KBM-7 (cell line): ENCODE measurements at regions not wholly inside any gene's neighbourhood (a gene's known extent, or its start where the extent isn't known, plus 50 kb on each side); places are given as distances from the start of the nearest gene placed in this dataset.

Experiments used
- DNase-seq: peaks from one replicate; pipeline ENCODE4 v3.0.0-alpha.2; 2015
- in situ Hi-C: fragments of 300-500 bp; cut with MboI; formaldehyde crosslinking; loops from 2 replicates; pipeline ENCODE4 v1.14.3; 2020; ENCODE audit warnings: low sequenced_read_pairs, low pct_unique_long_range_greater_than_20kb, mixed read lengths

GRCh38 chr7:121810831-121811672, 61.9 kb upstream of the PTPRZ1 start:
- DNase-seq = no peak
- in situ Hi-C loops = no loop called here

- in situ Hi-C loops = no loop called here
- no peak for DNase-seq
These were observed 65.9 kb upstream of the PTPRZ1 start for GRCh38 chr7:121807078-121807477.

GRCh38 chr7:121803039-121803438, 69.9 kb upstream of the PTPRZ1 start:
- in situ Hi-C loops = no loop called here
- DNase-seq = no peak

GRCh38 chr7:121800916-121801675, 71.9 kb upstream of the PTPRZ1 start:
- no peak for DNase-seq
- in situ Hi-C loops = no loop called here

- no peak for DNase-seq
- in situ Hi-C loops = no loop called here
These were observed 74.1 kb upstream of the PTPRZ1 start for GRCh38 chr7:121798896-121799295.

GRCh38 chr7:121798453-121798840, 74.5 kb upstream of the PTPRZ1 start:
- DNase-seq = no peak
- in situ Hi-C loops = no loop called here

- in situ Hi-C loops = no loop called here
- no peak for DNase-seq
These were observed 75.1 kb upstream of the PTPRZ1 start for GRCh38 chr7:121797657-121798452.

- in situ Hi-C loops = no loop called here
- DNase-seq = no peak
These were observed 75.9 kb upstream of the PTPRZ1 start for GRCh38 chr7:121796936-121797656.

- in situ Hi-C loops = no loop called here
- DNase-seq = no peak
These were observed 76.6 kb upstream of the PTPRZ1 start for GRCh38 chr7:121796381-121796780.

- DNase-seq = no peak
- in situ Hi-C loops = no loop called here
These were observed 77.2 kb upstream of the PTPRZ1 start for GRCh38 chr7:121795736-121796135.

GRCh38 chr7:121793716-121794115, 79.2 kb upstream of the PTPRZ1 start:
- in situ Hi-C loops = no loop called here

GRCh38 chr7:121777672-121778071, 95.3 kb upstream of the PTPRZ1 start:
- in situ Hi-C loops = no loop called here
- no peak for DNase-seq

More at GRCh38 chr7:121793716-121794115, 79.2 kb upstream of the PTPRZ1 start:
- no peak for DNase-seq

- DNase-seq = no peak
- in situ Hi-C loops = no loop called here
These were observed 98.4 kb upstream of the PTPRZ1 start for GRCh38 chr7:121774563-121774962.

- in situ Hi-C loops = no loop called here
- DNase-seq = no peak
These were observed 106.3 kb upstream of the PTPRZ1 start for GRCh38 chr7:121766676-121767075.

GRCh38 chr7:121761399-121761798, 111.6 kb upstream of the PTPRZ1 start:
- DNase-seq = no peak
- in situ Hi-C loops = no loop called here

- DNase-seq = no peak
- in situ Hi-C loops = no loop called here
These were observed 117.0 kb upstream of the PTPRZ1 start for GRCh38 chr7:121755818-121756552.

- in situ Hi-C loops = no loop called here
- no peak for DNase-seq
These were observed 117.7 kb upstream of the PTPRZ1 start for GRCh38 chr7:121755286-121755685.

GRCh38 chr7:121753944-121754343, 119.0 kb upstream of the PTPRZ1 start:
- in situ Hi-C loops = no loop called here
- no peak for DNase-seq
